GM19452 (cell line): ENCODE measurements at regions not wholly inside any gene's neighbourhood (a gene's known extent, or its start where the extent isn't known, plus 50 kb on each side); places are given as distances from the start of the nearest gene placed in this dataset.

Experiments used
- ATAC-seq: cut with Tn5 transposase; IDR thresholded peaks from one replicate; pipeline ENCODE4 v1.9.1; 2021; ENCODE audit not compliant: unreplicated experiment

DNA sequence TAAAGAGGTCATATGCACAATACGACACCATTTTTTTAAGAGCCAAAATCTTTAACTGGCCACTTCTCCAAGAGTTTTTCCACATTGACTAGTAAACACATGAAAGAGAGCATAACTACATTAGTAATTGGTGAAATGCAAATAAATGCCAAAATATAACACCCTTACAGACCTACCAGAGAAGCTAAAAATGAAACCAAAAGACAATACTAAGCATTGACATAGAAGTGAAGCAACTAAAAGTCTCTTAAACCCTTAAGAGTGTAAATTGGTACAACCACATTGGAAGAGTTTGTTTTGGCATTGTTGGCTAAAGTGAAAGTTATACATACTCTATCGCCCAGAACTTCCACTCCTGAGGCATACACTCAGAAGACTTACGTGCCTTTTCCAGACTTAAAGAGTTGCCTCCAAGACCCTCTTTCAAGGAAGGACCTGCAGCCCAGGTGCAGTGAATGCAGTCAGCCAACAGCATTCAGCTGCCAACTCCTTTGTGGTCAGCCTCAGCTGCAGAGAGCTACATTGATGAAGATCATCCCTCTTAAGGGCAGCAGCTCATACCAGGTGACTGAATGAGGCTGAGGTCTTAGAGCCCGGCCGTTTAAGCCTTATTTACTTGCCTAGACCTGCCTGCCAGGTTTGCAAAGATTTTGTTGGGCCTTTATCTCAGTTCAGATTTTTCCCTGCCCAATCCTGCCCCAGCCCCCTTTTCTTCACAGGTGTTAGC, 839.1 kb upstream of the ADGRL2 start:
- no peak for ATAC-seq

DNA sequence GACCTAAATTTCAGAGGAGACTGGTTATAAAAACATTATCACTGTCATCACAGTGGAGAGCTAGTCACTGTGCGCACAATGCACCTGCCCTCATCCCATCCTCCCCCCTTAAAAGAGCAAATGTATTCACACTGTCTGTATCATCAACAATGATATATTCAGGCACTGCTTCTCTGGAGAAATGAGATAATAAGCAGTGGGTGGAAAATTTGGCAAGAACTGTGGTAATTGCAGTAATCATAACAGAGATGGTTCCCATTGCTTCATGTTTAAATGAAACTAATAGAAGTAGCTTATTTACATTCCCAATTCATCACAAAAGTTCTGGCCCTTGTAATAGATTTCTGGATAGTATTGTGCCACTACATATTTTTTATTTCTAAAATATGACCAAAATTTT, 867.4 kb upstream of the ADGRL2 start:
- ATAC-seq, result no peak

DNA sequence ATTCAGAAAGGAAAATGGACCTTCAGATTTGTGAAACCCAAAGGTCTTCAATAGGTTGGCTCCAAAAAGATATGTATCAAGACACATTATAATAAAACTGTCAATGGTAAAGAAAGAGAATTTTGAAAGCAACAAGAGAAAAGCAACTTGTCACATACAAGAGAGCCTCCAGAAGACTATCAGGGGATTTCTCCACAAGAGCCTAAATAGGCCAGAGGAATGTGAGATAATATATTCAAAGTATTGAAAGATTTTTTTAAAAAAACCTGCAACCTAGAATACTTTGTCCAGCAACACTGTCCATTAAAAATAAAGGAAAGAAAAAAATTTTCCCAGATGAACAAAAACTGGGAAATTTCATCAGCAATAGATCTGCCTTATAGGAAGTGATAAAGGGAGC, 869.6 kb upstream of the ADGRL2 start:
- no peak for ATAC-seq

DNA sequence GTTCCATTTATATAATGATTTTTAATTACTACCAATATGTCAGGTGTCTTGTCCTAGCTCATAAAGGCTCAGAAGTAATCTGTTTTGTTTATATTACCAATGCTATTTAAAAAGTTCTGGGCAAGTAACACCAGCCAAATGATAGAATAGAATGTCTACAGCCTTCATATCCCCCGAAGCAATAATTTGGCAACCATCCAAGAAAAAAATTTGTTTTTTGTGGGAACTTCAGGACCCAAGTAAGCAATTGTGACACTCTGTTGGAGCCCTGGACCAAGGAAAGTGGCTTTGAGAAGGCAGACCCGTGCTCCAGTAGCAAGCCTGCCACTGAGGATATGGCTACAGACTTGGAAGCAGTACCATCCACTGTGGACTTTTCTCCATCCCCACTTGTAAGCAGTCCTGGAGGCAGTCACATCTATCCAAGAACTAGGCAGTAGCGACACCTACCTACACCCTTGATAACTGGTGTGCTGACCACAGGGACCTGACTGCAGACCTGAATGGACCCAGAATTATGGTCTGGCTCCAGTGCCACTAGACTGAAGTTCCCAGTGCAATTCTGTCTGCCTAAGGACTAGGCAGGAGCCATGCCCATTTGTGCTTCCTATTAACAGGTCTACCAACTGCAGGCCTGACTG, 870.7 kb upstream of the ADGRL2 start:
- ATAC-seq, result no peak

DNA sequence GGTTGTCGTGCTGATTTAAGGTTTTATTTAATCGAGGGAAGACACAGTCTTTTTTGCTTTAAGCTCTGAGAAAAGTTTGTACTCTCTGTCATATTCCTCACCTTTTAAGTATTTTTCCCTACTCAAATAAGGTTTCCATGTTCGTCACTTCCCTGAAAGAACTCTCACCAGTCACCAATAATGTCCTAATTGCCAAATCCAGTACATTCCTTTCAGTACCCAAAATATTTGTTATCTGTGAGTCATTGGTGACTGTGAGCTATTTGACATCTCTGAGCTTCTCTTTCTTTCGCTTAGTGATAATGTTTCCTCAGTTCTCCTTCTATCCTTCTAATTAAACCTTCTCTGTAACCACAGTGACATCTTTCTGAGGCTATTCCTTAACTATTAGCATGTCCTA, 874.2 kb upstream of the ADGRL2 start:
- no peak for ATAC-seq

DNA sequence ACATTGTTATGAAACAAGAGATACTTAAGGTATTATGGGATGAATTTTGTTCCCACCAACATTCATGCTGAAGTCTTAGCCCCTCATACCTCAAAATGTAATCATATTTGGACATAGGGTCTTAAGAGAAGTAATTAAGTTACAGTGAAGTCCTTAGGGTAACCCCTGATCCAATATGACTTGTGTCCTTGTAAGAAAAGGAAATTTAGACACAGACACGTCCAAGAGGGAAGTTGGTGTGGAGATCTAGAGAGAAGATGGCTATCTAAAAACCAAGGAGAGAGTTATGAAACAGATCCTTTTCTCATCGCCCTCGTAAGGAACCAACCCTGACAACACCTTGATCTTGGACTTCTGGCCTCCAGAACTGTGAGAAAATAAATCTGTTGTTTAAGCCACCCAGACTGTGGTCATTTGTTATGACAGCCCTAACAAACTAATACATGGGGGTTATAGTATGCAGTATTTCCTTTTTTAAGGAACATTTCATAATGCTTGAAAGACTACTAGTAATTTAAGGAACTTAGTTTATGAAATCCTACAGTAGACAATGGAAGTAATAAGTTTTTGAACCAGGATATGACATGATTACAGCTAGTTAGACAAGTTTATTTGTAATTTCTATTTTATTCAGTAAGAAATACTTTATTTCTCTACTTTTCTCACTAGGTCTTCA, 875.5 kb upstream of the ADGRL2 start:
- no peak for ATAC-seq

DNA sequence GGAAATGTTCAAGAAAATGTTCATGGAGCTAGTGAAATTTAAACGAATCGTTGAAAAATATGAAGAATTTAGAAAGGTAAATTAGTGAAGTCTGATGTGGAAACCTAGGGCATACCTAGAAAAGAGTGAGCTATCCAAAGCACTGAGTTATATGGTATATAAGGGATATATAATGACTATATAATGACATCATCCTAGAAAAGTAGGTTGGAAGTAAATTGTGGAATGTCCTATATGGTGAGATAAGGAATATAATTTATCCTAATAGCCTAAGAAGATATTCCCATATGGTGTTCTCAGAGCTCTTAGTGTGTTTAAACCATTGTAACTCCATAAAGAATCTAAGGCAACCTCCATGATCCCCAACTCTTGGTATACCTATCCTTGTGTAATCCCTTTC, 876.4 kb upstream of the ADGRL2 start:
- no peak for ATAC-seq

DNA sequence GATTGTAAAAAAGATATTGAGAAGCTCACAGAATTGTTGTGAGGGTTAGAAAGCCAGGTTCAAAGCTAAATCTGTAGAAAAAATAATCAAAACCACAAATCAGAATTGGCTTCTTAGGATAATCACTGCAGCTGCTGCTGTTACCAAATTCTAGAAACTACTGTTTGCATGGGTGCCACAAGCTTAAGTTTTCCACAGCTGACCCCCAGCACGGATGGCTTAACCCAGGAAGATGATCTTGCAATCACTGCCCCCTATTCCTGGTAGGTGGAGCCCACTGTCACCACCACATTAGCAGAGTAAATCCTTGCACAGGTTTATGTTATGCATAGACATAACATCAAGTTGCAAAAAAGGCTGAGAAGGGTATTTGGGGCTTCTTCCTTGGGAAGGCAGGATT, 877.8 kb upstream of the ADGRL2 start:
- no peak for ATAC-seq

DNA sequence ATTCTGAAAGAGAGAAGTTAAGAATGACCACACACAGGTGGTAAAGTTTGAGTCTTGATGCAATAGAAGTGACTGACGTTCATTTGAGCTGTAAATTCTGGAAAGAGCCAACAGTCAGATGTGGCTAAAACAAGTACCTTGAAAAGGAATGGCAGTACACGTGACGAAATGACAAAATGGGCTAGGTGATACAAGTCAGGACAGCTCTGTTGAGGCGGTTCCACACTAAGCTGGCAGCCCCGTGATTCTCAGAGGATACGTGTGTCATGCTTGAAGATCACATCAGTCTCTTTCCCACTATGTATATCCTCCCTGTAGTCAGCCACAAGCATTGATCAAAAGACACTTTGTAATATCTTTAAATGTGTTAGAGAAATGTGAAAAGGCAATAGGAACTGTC, 881.3 kb upstream of the ADGRL2 start:
- no peak for ATAC-seq

DNA sequence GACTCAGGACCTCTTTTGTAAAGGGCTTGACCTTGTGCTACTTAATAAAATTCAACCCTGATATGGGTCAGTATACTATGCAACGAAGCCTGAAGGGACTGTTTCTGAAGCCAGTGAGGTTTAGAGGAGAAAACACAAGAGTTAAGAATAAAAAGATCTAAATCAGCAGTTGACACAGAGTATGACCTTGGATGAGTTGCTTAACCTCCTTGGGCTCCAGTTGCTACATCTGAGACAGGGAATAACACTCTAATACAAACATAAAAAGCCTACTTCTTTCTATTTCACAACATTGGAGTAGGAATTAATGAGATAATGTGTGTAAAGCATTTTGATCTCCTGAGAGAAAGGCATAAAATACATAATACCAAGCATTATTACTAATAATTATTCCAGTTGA, 882.4 kb upstream of the ADGRL2 start:
- ATAC-seq, result no peak

DNA sequence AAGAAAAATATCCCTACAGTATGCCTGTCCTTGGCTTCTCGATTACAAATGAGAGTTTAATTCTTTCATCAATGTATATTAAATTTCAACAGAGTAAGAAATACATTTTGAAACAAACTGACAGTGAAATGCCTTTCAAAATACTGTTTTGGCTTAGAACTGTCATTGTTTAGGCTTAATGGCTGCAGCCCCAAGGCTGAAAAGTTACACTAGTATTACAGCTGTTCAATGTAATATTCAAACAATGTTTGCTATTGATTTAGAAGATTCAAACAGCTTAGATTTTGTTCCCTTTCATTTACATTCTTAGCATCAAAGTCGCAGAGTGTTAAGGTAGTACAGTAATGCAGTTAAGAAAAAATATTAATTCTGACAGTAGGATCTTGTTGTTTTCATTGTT, 882.9 kb upstream of the ADGRL2 start:
- ATAC-seq, result no peak

DNA sequence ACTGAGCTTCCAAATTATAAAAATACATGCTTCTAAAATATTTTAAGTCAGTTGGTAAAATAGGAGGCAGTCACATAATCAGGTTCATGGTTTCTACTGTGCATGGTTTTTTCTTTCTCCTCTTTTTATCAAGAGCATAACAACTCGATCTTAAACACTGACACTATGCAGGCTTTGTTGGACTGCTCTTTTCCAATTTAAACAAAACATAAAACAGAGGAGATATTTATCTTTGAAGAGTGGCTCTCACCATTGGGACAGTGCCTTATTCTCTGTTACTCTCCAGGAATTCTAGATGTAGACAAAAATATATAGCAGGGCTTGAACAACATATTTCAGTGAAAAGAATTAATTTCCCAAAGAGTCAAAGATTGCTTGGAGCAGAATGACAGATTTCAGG, 883.5 kb upstream of the ADGRL2 start:
- no peak for ATAC-seq

DNA sequence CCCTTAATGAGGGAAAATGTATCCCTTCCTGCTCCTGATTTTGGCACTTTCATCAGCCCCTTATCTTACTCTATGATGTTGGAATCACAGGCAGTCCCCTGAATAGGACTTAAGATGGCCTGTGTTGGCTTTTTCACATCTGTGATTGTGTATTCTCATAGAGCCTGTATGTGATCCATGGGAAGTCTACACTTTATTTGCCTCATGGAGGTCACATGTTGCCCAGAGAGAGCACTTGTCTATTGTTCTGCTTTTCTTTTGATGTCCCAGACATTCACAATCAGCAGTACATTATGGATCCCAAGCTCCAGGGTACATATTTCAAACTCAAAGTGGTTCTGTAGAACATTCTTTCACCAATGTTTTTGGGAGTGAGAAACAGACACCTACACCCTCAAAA, 885.2 kb upstream of the ADGRL2 start:
- ATAC-seq, result no peak

DNA sequence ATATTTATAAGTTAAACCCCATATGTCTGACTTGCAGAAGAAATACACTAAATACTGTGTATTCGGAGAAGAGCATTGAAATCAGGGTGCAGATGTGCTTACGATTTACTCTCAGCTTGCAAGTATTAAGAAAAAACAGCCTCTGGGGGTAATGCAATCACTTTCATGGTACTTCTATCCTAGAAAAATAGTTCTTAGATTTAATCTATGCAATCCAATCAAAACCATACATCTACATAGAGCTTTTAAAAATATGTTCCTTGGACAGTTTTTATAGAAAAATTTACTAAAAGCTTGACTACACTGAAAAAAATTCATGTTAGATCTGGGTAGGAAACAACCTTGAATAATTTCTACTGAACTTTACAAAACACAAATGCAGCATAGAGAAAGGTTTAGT, 890.3 kb upstream of the ADGRL2 start:
- no peak for ATAC-seq

DNA sequence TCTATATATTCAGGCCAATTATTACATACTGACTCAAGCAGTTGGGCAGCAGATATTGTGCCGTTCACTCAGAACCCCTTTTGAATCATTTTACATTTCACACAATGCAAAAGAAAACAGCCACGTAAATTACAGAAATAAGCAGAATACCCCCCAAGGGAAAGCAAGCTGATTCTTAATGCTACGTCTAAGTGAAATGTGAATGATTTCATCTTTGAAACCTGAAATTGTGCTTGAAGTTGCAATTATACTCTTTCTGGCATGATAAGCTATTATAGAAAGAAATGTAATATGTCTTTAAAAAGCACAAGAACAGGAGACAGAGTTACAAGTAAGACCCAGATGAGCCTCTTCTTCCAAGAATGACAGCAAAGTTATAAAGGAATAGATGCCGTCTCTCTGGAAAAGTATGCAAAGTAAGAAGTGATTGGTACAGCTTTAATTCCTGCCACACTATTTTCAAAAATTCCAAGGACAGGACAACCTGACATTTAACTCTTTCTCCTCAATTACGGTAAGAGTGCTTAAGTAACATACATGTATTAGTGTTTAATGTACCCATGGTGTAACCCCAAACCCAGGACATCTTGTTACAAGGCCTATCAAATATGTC, 891.5 kb upstream of the ADGRL2 start:
- no peak for ATAC-seq

DNA sequence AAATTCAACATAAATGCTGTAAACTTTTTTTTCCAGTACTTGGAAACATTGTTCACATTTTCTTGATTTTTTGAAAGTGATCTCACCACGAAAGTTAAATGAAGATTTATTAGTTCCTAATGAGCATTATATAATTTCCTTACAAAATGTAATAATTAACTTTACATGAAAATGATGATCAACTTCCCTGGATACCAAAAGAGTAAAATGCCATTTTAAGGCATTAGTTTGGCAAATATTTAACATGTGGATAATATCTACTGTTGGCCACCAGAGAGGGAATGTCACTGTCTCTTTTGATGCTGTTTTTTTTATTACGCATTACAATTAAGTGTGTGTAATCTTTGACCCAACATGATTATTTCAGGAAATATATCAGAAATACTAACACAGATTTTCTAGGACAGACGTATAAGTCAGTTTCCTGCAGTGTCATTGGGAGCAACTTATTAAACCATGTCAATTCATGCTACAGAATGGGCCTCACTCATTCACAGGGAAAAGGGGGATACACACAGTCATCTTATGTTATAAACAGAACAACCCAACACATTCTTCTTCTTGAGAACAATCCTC, 903.9 kb upstream of the ADGRL2 start:
- ATAC-seq, result no peak

DNA sequence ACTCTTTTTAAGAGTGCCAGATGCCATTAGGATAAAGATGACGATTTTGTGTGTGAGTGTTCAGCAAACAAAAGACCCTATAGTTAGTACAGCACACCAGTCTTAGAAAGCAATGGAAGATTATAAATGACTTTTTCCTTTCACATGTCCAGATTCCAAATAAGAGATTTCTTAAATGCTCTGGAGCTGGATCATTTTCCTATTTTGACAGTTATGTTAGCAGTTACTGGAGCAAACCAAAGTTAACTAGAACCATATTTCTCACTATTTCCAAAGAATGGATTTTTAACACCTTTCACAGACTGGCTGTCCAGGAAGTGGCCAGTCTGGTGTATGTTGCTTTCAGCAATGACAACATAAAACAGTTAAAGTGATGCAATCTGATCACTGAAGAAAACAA, 905.8 kb upstream of the ADGRL2 start:
- ATAC-seq, result no peak

DNA sequence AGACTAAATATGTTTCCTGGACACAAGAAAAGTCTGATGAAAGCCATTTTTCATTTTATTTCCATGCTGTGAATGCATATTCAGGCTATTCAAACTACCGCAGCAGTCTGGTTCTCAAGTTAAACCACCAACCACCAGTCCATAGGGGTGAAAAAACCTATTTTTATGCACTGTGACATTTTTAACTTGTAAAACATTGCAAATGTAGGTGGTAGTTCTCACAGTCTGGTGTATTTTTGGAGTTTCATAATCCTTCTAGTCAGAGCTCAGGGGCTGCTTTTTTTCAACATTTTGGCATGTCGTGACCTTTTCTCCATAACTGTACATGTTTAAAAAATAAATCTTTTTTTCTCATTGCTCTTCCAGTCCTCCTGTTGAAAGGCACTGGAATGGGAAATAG, 907.6 kb upstream of the ADGRL2 start:
- no peak for ATAC-seq

DNA sequence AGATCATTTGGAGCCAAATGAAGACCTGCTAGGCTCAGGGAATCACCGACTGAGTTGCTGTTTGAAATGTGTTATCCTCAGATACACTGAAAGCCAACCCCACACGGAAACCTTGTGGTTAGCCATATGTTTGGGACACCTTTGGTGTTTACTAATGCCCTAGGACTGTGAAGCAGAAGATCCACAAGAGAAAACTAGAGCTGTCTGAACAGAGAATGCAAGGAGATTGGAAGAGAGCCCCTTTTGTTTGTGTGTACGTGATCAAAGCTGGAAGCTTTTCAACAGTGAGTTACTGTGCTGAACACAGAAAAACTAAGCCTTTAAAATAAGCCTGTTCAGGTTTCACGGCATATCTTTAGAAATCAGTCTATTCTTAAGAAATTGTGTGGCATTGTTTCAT, 908.2 kb upstream of the ADGRL2 start:
- ATAC-seq, result no peak

DNA sequence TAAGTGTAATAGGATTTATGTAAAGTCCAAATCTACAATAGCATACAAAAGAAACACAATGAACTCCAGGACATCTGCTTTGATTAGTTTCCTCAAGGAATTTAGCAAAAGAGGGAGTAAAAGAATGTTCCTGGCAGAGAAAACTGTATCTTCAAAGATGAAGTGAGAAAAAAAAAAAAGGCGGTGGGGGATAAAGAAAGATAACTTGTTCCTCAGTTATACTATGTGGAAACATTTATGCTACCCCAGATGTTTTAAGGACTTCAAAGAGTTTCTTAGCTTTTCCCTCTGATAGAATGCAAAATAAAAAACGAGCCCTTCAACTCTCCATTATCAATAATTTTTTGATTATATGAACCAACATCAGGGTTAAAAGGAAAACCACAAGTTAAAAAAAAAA, 908.9 kb upstream of the ADGRL2 start:
- ATAC-seq, result no peak

DNA sequence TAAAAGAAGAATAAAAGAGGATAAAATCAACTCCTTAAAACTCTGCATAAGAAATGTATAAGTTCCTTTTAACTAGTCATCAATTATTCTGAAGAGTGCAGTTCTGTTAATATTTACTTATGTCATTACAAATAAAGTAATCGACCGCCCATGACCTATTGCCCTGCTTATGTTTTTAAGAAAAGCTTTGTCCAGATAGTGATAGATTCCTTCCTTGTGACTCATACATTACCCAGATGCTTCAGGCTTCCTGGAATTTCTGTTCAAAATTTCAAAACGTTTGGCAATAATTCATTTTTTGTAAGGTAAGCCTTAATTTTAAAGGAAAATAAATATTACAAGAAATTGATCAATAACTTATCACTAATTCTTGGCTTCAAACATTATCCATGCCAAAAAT, 918.2 kb upstream of the ADGRL2 start:
- ATAC-seq, result no peak

DNA sequence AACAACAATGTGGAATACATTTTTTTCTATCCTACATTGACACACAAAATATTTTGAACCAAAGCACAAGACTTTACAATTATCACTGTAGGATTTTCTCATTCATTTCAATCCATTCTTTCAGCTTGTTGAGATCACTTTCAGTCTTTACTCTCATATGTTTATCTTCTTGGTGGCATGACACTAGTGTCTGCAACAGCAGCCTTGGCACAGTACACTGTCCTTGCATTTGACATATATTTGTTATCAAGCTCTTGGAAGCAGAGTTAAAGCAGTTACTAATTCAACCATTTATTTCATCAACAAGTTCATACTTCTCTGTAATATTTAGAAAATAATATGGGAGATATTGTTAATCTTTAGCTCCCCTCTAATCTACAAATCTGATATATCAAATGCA, 922.4 kb upstream of the ADGRL2 start:
- ATAC-seq, result no peak
